Activated naive CD8-positive, alpha-beta T cell treated with anti-CD3 and anti-CD28 coated beads for 36 hours (primary cell): ENCODE measurements at regions not wholly inside any gene's neighbourhood (a gene's known extent, or its start where the extent isn't known, plus 50 kb on each side); places are given as distances from the start of the nearest gene placed in this dataset.
"Not testable (repeated sequence)": the region's sequence is repeated elsewhere in the genome, so short reads cannot be mapped to it uniquely, and the experiment has no call there.

ENCODE experiments used
- DNase-seq: peaks from one replicate; pipeline ENCODE4 v3.0.0; 2021
- H3K27ac Mint-ChIP-seq: one replicate; pipeline ENCODE4 v1.8.0; 2022; ENCODE audit warnings: mild to moderate bottlenecking, moderate library complexity, mixed read lengths
- H3K27me3 Mint-ChIP-seq: one replicate; pipeline ENCODE4 v1.8.0; 2022; ENCODE audit warnings: mild to moderate bottlenecking, mixed read lengths
- H3K36me3 Mint-ChIP-seq: one replicate; pipeline ENCODE4 v1.8.0; 2021; ENCODE audit warnings: mild to moderate bottlenecking, mixed read lengths
- H3K4me1 Mint-ChIP-seq: one replicate; pipeline ENCODE4 v1.8.0; 2021; ENCODE audit warnings: mixed read lengths
- H3K4me3 Mint-ChIP-seq: one replicate; pipeline ENCODE4 v1.8.0; 2022; ENCODE audit warnings: mild to moderate bottlenecking, moderate library complexity, mixed read lengths
- H3K9me3 Mint-ChIP-seq: one replicate; pipeline ENCODE4 v1.8.0; 2022; ENCODE audit warnings: mixed read lengths

DNA sequence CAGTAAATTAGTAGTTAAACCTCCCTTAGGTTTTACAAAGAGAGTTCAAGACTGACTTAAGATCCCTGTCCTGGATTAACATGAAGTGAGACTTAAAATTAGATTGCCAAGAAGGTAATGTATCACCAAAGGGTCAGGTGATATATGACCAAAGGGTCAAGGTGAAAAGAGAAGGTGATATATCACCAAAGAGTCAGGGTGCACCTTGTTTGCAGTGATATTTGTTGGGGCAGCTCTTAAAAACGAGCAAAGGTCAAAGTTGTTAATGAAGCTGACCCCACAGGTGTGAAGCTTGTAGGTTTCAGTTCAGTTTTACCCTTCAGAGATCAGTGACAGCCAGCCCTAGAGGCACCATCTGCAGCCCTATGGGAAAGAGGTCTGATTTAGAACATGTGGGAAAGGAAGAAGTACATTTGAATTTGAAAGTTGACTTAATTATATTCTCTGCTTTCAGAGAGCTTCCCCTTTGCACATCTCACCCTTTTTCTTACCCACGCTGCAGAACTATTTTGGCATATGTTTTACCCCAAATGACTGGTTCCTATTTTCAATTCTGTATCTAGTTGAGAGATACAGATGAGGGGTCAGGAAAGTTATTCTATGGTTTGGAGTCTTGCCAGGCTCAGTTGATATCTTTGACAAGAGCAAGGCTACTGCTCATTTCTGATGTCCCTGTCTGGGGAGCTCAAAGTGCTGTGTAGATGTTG is 170.8 kb downstream of the S1PR1 start:
- H3K9me3 Mint-ChIP-seq, result peaks cover 3% of the 10 kb centered on the region
- peaks cover 2% of the 10 kb centered on the region for H3K36me3 Mint-ChIP-seq
- peaks cover 19% of the 10 kb centered on the region for H3K4me1 Mint-ChIP-seq
- no peak overlapping the region for H3K27ac Mint-ChIP-seq
- no peak overlapping the region for H3K4me3 Mint-ChIP-seq
- peaks cover 9% of the 10 kb centered on the region for H3K27me3 Mint-ChIP-seq
- DNase-seq, result no peak

DNA sequence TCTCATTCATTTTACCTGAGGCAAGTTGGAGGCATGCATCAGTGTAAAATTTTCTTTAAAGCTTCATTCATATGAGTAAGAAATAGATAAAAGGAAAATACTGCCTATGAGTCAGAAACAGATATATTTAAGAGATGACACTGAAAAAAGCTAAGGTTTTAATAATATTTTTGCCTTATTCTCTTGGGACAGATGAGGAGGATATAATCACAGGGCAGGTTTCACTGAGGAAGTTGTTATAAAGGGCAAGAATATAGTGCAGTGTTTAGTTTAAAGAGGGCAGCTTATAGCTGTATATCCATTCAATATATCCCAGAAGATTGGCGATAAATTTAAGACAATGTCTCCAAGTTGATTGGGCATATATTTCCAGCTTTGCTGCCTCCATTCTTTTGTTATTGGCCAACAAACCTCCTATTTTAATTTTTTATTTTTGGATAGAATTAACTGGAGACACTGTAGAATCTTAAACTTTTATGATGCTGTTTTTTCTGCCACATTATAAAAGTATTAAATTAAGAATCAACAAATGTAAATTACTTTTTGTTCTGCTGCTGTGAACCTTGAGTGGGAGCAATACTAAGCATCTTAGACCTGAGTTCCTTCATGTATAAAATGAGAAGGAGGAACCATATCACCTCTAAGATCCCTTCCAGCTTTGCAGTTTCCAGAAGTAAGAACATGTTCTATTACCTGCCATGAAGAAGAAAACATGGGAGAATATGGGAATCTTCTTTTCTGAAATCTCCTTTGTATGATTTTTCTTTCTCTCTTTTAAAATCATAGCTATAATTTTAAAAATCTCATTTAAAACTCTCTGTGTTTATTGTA is 171.6 kb downstream of the S1PR1 start:
- Mint-ChIP-seq H3K36me3 (peaks cover 2% of the 10 kb centered on the region), H3K27ac (no peak overlapping the region), H3K27me3 (peaks cover 9% of the 10 kb centered on the region), H3K9me3 (peaks cover 3% of the 10 kb centered on the region), H3K4me1 (peaks cover 19% of the 10 kb centered on the region), H3K4me3 (no peak overlapping the region)
- no peak for DNase-seq

DNA sequence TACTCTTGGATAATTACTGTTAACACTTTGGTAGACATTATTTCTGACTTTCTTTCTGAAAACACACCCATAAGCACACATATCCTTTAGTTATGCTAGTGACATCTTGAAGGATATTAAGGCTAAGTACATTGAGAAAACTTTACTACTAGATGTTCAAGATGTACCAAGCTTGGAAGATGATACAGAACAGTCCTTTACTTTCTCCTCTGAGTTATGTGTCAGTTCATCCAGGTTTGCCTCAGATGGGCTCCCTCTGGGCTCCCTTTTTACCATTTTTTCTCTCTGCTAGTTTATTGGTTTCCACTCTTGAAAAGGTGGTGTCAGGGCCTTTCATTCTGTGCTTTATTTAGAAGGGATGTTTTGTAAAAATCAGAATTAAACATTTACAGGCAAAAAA is 172.3 kb downstream of the S1PR1 start:
- Mint-ChIP-seq H3K4me3 (no peak overlapping the region), H3K36me3 (peaks cover 2% of the 10 kb centered on the region), H3K9me3 (peaks cover 3% of the 10 kb centered on the region), H3K27ac (no peak overlapping the region), H3K4me1 (peaks cover 19% of the 10 kb centered on the region), H3K27me3 (peaks cover 9% of the 10 kb centered on the region)
- no peak for DNase-seq

DNA sequence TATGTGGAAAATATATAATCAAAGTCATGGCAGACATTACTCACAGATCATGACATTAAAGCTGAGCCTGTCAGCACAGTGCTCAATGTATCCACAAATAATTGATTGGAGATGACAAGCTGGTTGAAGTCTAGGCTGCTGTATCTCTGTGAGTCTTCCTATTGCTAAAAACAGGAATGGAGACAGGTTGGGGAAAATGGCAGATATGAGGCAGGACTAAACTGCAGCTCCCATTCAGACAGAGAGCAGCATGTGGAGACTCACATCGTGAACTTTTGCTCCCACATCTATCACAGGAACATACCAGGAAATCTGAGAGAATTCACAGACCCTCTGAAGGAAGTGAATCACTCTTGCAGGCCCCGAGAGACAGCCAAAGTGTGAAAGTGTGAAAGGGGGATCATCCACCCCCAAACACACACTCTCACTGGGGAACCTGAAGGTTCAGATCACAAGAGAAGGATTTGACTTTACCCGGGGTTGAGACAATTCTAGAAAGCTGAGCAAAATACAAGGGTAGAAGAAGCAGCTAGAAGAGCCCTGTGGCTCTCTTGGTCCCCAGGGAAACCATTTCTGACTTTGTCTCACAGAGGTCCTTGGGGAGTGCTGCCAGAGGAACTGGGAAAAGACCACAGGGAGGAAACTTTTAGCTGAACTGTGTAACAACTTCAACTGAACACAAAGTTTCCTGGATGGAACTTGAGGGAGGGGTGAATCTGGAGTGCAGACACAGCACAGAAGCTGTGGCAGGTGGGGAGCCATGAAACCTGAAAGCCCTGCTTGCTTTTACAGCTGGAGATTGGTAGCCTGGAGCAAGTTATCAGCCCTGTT is 173.4 kb downstream of the S1PR1 start:
- H3K27ac Mint-ChIP-seq, result peak overlapping the region; percentile 38

DNA sequence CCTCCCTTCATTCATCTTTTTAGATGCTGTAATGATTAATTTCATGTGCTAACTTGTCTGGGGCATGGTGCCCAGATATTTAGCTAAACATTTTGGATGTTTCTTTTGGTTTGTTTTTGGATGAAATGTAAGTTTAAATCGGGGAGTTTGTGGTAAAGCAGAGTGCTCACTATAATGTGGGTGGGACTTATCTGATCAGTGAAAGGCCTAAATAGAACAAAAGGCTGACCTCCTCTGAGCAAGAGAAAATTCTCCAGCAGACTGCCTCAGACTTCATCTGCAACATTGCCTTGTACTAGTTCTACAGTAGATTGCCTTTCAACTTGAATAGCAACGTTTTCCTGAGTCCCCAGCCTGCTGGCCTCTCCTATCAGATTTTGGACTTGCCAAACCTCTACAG is 183.6 kb downstream of the S1PR1 start:
- H3K4me3 Mint-ChIP-seq, result no peak overlapping the region
- DNase-seq, result no peak
- no peaks in the 10 kb centered on the region for H3K4me1 Mint-ChIP-seq
- no peaks in the 10 kb centered on the region for H3K36me3 Mint-ChIP-seq
- H3K27ac Mint-ChIP-seq, result no peak overlapping the region
- no peaks in the 10 kb centered on the region for H3K27me3 Mint-ChIP-seq
- H3K9me3 Mint-ChIP-seq, result peaks cover 4% of the 10 kb centered on the region

More for the DNA sequence above, 173.4 kb downstream of the S1PR1 start:
- peaks cover 2% of the 10 kb centered on the region for H3K36me3 Mint-ChIP-seq
- DNase-seq, result peak; percentile 22
- H3K4me3 Mint-ChIP-seq, result no peak overlapping the region
- peaks cover 19% of the 10 kb centered on the region for H3K4me1 Mint-ChIP-seq
- peaks cover 5% of the 10 kb centered on the region for H3K9me3 Mint-ChIP-seq
- H3K27me3 Mint-ChIP-seq, result peaks cover 9% of the 10 kb centered on the region

DNA sequence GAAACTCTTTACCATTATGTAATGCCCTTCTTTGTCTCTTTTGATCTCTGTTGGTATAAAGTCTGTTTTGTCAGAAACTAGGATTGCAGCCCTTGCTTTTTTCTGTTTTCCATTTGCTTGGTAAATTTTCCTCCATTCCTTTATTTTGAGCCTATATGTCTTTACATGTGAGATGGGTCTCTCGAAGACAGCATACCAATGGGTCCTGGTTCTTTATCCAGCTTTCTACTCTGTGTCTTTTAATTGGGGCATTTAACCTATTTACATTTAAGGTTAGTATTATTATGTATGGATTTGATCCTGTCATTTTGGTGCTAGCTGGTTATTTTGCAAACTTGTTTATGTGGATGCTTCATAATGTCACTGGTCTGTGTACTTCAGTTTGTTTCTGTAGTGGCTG is 191.3 kb downstream of the S1PR1 start:
- not testable (repeated sequence) for H3K9me3 Mint-ChIP-seq, H3K27ac Mint-ChIP-seq, H3K4me3 Mint-ChIP-seq, H3K36me3 Mint-ChIP-seq, H3K27me3 Mint-ChIP-seq, DNase-seq, H3K4me1 Mint-ChIP-seq

DNA sequence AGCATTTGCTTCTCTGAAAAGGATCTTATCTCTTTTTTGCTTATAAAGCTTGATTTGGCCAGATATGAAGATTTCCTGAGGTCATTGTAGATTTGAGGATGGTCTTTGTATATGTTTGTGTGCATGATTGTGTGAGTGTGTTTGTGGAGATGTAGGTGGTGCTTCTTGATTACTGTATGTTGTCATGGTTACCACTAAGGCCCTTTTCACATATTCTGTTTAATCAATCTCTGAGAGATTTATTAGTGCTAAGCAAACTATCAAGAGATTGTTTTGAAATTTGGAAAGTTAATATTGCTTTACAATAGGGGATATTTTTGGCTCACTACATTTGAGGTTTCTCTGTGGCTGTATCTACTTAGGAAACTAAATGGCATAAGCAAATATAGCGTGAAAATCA is 191.7 kb downstream of the S1PR1 start:
- Mint-ChIP-seq H3K36me3 (no peaks in the 10 kb centered on the region), H3K27me3 (no peaks in the 10 kb centered on the region), H3K27ac (no peak overlapping the region), H3K9me3 (peaks cover 5% of the 10 kb centered on the region), H3K4me1 (no peaks in the 10 kb centered on the region), H3K4me3 (no peak overlapping the region)
- no peak for DNase-seq

DNA sequence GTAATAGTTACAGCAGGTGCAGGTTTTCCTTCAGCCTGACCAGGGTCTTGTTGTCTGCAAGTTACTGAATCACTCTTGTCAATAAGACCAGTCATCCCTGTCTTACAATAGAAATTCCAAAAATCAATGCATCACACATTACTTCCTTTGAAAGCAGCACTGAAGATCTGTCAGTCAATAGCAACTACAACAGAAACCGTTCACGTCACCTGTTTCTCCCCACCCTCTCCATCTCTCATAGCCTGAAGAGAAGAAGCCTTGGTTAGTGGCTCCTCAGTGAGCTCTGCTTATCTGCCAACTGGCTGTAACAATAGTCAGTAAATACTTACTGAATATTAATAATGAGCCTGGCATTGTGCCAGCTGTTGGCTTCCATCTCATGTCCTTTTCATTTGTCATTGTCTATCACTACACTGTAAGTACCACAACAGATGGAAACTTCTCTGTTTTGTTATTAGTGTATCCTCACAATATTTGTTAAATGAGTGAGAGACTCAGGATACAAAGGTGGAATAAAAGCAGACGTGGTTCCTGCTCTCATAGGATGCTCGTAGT is 195.2 kb downstream of the S1PR1 start:
- Mint-ChIP-seq H3K4me1 (peaks cover 11% of the 10 kb centered on the region), H3K9me3 (peaks cover 3% of the 10 kb centered on the region), H3K4me3 (no peak overlapping the region), H3K27me3 (no peaks in the 10 kb centered on the region), H3K36me3 (no peaks in the 10 kb centered on the region), H3K27ac (no peak overlapping the region)
- no peak for DNase-seq

DNA sequence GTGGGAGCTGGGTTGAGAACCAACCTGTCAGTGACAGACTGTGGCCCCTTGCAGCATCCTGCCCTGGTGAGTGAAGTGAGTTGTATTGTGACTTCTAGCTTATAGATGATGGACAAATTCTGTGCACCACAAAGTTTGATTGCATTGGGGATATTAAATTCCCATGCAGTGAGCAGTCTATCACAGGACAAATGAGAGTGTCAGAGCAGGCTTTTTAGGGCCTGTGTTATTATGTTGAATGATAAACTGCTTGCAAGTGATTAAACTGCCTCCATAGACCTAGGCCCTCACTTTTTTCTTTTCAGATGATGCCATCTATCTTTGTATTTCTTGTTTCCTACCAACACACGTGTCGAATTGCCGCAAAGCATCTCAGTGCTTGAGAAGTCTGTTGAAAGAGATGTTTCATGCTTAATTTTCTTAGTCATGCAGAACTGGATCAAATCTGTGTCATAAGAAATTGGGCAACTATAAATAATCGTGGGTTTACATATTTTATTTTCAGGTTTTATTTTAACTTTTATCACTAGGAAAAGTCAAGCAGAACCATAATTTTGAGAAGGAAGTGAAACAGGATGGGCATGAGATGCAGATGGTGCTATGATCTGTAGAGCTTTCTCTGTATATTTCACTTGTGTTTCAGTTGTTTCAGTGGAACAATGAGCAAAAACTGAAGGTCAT is 199.2 kb downstream of the S1PR1 start:
- no peak overlapping the region for H3K27ac Mint-ChIP-seq
- peaks cover 19% of the 10 kb centered on the region for H3K27me3 Mint-ChIP-seq
- H3K9me3 Mint-ChIP-seq, result no peaks in the 10 kb centered on the region
- DNase-seq, result no peak
- no peak overlapping the region for H3K4me3 Mint-ChIP-seq
- H3K4me1 Mint-ChIP-seq, result peaks cover 11% of the 10 kb centered on the region
- H3K36me3 Mint-ChIP-seq, result no peaks in the 10 kb centered on the region

DNA sequence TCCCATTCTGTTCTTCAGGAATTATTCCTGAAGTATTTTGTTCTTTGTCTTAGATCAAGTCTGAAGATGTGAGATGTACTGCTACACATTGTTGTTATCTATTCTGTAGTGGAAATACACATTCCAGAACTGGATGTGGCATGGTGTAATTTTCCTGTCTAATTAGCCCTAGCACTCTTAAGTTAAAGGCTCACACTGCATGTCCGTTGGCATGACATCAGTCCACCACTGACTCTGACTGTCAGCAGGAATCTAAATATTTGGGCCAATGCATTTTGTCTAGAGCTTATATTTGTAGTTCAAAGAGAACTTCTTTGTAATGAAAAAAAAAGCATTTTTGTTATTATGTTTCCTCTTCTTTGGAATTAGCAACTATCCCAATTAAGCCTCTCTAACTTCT is 201.0 kb downstream of the S1PR1 start:
- H3K4me1 Mint-ChIP-seq, result peaks cover 11% of the 10 kb centered on the region
- no peaks in the 10 kb centered on the region for H3K9me3 Mint-ChIP-seq
- H3K27ac Mint-ChIP-seq, result no peak overlapping the region
- no peak for DNase-seq
- peaks cover 19% of the 10 kb centered on the region for H3K27me3 Mint-ChIP-seq
- no peaks in the 10 kb centered on the region for H3K36me3 Mint-ChIP-seq
- H3K4me3 Mint-ChIP-seq, result no peak overlapping the region

DNA sequence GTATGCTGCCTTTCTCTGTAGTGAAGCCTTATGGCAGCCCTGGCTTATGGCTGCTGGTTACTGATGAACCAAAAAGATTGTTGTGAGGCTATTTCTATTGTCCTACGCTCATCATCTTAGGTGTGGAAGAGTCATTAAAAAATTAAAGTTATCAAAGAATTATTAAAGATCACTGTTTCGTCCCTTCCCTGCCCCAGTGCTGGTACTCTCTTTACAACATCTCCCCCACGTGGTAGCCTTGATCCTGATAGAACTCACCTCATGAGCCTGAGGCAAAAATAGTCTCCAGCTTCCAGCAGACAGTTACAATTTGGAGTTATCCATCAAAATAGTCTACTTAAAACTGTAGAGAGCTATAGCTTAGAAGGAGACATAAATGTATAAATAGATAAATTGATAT is 201.5 kb downstream of the S1PR1 start:
- H3K4me3 Mint-ChIP-seq, result no peak overlapping the region

DNA sequence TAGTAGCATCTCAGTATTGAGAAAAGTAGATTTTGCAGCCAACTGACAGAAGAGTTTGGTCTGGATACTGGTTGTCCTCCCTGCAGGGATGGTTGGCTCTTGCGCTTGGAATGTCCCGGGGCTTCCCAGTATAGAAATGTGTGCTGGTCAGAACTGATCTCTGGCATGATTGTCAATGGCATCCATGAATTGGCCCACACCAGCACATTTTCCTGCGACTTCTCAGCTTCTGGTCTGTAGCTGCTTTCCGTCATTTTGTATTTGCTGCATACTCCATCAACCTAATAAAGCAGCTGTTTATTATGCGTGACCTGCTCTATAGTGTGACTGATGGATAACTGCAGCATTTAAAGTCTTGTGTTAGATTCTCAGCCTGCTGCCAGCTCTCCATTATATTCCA is 203.7 kb downstream of the S1PR1 start:
- Mint-ChIP-seq H3K27ac (no peak overlapping the region), H3K27me3 (peaks cover 19% of the 10 kb centered on the region), H3K4me1 (peaks cover 11% of the 10 kb centered on the region), H3K9me3 (no peaks in the 10 kb centered on the region), H3K36me3 (no peaks in the 10 kb centered on the region), H3K4me3 (no peak overlapping the region)
- no peak for DNase-seq

More for the DNA sequence above, 201.5 kb downstream of the S1PR1 start:
- Mint-ChIP-seq H3K9me3 (no peaks in the 10 kb centered on the region), H3K4me1 (peaks cover 11% of the 10 kb centered on the region), H3K36me3 (no peaks in the 10 kb centered on the region), H3K27me3 (peaks cover 19% of the 10 kb centered on the region), H3K27ac (no peak overlapping the region)
- DNase-seq, result no peak

DNA sequence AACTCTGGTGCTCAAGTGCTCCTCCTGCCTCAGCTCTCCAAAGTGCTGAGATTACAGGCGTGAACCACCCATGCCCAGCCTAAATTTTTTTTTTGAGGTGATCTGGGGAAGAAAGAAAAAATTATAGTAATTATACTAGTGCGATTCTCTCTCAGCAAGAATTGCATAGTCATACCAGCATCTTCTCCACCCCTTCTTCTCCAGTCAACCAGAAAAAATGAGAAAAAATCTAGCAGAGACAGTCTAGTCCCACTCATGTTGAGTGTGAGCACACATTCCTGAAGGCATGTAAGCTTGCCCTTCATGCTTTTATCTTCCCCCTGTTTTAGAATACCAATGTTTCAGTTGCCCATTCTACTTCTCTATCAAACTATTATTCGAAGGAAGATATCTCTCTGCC is 207.6 kb downstream of the S1PR1 start:
- Mint-ChIP-seq H3K4me3 (no peak overlapping the region), H3K27me3 (peaks cover 15% of the 10 kb centered on the region), H3K4me1 (no peaks in the 10 kb centered on the region), H3K27ac (no peak overlapping the region), H3K9me3 (no peaks in the 10 kb centered on the region), H3K36me3 (no peaks in the 10 kb centered on the region)
- DNase-seq, result no peak

DNA sequence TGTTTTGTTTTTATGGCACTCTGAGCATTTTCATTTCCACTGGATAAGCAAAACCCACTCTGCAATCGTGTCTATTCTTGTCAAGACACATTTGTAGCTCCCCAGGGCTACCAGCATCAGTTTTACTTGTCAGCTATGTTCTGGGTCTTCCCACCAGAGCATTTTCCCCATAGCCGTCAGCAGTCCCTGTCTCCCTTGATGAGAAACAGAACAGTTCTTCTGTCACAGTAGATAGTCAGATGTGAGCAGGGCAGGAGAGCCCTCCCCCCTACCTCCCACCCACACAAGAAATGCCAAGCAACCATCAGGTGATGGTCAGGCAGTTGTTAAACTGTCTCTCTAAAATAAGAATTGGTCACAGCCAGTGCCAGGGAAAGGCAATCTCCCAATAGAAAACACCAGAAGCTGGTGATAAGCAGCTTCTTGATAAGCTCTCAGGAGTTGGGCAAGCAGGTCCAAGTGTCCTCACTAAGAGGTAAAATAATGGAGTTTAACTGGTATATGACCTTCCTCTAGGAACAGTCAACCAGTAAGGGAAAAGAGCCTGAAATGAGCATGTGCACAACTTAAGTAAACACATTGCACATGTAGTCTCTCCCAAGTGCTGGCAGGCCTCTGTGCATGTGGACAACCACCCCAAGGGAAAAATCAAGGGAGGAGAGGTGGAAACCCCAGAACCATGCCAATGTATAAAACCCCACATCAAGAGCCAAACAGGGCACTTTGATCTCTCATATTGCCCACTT is 208.2 kb downstream of the S1PR1 start:
- Mint-ChIP-seq H3K9me3 (no peaks in the 10 kb centered on the region), H3K27ac (no peak overlapping the region), H3K36me3 (no peaks in the 10 kb centered on the region), H3K4me1 (peaks cover 3% of the 10 kb centered on the region), H3K4me3 (no peak overlapping the region), H3K27me3 (peaks cover 16% of the 10 kb centered on the region)
- no peak for DNase-seq
